ENCODE measurements at regions not wholly inside any gene's neighbourhood (a gene's known extent, or its start where the extent isn't known, plus 50 kb on each side); places are given as distances from the start of the nearest gene placed in this dataset.

GRCh38 chr11:116211147-116211546 lies 561.6 kb downstream of the BUD13 start:
- Mint-ChIP-seq H3K27me3 (ENCODE audit: unreplicated experiment) (peaks cover 12% of the 10 kb centered on the region), H3K4me1 (ENCODE audit: unreplicated experiment) (no peaks in the 10 kb centered on the region), H3K9me3 (ENCODE audit: unreplicated experiment) (no peaks in the 10 kb centered on the region), H3K36me3 (ENCODE audit: unreplicated experiment) (no peaks in the 10 kb centered on the region), H3K27ac (ENCODE audit: unreplicated experiment) (no peak overlapping the region), H3K4me3 (ENCODE audit: unreplicated experiment) (no peak overlapping the region)
- no peak for TF ChIP-seq CTCF (IDR thresholded peaks at IDR 0.05)
- DNase-seq (ENCODE audit: extremely low spot score, unreplicated experiment) = no peak

- peaks cover 13% of the 10 kb centered on the region for H3K27me3 Mint-ChIP-seq (ENCODE audit: unreplicated experiment)
- H3K9me3 Mint-ChIP-seq (ENCODE audit: unreplicated experiment) = no peaks in the 10 kb centered on the region
- no peak for DNase-seq (ENCODE audit: extremely low spot score, unreplicated experiment)
- no peak for TF ChIP-seq CTCF (IDR thresholded peaks at IDR 0.05)
- no peaks in the 10 kb centered on the region for H3K36me3 Mint-ChIP-seq (ENCODE audit: unreplicated experiment)
- H3K27ac Mint-ChIP-seq (ENCODE audit: unreplicated experiment) = no peak overlapping the region
- no peak overlapping the region for H3K4me3 Mint-ChIP-seq (ENCODE audit: unreplicated experiment)
- H3K4me1 Mint-ChIP-seq (ENCODE audit: unreplicated experiment) = no peaks in the 10 kb centered on the region
Measured at GRCh38 chr11:116210663-116211062, 562.1 kb downstream of the BUD13 start.

GRCh38 chr11:116209255-116209654 lies 563.5 kb downstream of the BUD13 start:
- Mint-ChIP-seq H3K36me3 (ENCODE audit: unreplicated experiment) (no peaks in the 10 kb centered on the region), H3K27ac (ENCODE audit: unreplicated experiment) (no peak overlapping the region), H3K27me3 (ENCODE audit: unreplicated experiment) (peaks cover 16% of the 10 kb centered on the region), H3K4me3 (ENCODE audit: unreplicated experiment) (no peak overlapping the region), H3K4me1 (ENCODE audit: unreplicated experiment) (no peaks in the 10 kb centered on the region), H3K9me3 (ENCODE audit: unreplicated experiment) (no peaks in the 10 kb centered on the region)
- TF ChIP-seq CTCF (IDR thresholded peaks at IDR 0.05) = no peak
- DNase-seq (ENCODE audit: extremely low spot score, unreplicated experiment) = no peak

- Mint-ChIP-seq H3K4me1 (ENCODE audit: unreplicated experiment) (no peaks in the 10 kb centered on the region), H3K4me3 (ENCODE audit: unreplicated experiment) (no peak overlapping the region), H3K9me3 (ENCODE audit: unreplicated experiment) (no peaks in the 10 kb centered on the region), H3K27ac (ENCODE audit: unreplicated experiment) (no peak overlapping the region), H3K36me3 (ENCODE audit: unreplicated experiment) (no peaks in the 10 kb centered on the region), H3K27me3 (ENCODE audit: unreplicated experiment) (peaks cover 27% of the 10 kb centered on the region)
- TF ChIP-seq CTCF (IDR thresholded peaks at IDR 0.05) = no peak
- no peak for DNase-seq (ENCODE audit: extremely low spot score, unreplicated experiment)
Measured at GRCh38 chr11:116207421-116208141, 565.2 kb downstream of the BUD13 start.

GRCh38 chr11:116207019-116207418 lies 565.8 kb downstream of the BUD13 start:
- H3K4me1 Mint-ChIP-seq (ENCODE audit: unreplicated experiment) = no peaks in the 10 kb centered on the region
- H3K9me3 Mint-ChIP-seq (ENCODE audit: unreplicated experiment) = no peaks in the 10 kb centered on the region
- no peaks in the 10 kb centered on the region for H3K36me3 Mint-ChIP-seq (ENCODE audit: unreplicated experiment)
- H3K27ac Mint-ChIP-seq (ENCODE audit: unreplicated experiment) = no peak overlapping the region
- DNase-seq (ENCODE audit: extremely low spot score, unreplicated experiment) = no peak
- TF ChIP-seq CTCF (IDR thresholded peaks at IDR 0.05) = no peak
- H3K4me3 Mint-ChIP-seq (ENCODE audit: unreplicated experiment) = no peak overlapping the region
- H3K27me3 Mint-ChIP-seq (ENCODE audit: unreplicated experiment) = peaks cover 29% of the 10 kb centered on the region
